Thyroid gland (tissue), 4 donors: ENCODE measurements at regions not wholly inside any gene's neighbourhood (a gene's known extent, or its start where the extent isn't known, plus 50 kb on each side); places are given as distances from the start of the nearest gene placed in this dataset.
A peak's percentile ranks its signal among the peaks of the same experiment; 100 is the strongest.

Experiments
- DNase-seq, 2 donors: peaks; one replicate each; pipeline ENCODE4 v3.0.0-alpha.2; 2019
- H3K27ac ChIP-seq, 3 donors: fragments of 200-600 bp; sonication (generic); 1 replicate in 2 of 3; 2 replicates in 1 of 3; pipeline ENCODE4 v1.5.1; 2016 to 2019; ENCODE audit warnings: mild to moderate bottlenecking in 1 of 3, moderate library complexity in 1 of 3
- H3K27me3 ChIP-seq: fragments of 200-600 bp; sonication (generic); one replicate; pipeline ENCODE4 v1.5.1; 2019
- H3K36me3 ChIP-seq, 2 donors: fragments of 200-600 bp; sonication (generic); one replicate each; pipeline ENCODE4 v1.5.1; 2016 to 2019
- H3K4me1 ChIP-seq, 2 donors: fragments of 200-600 bp; sonication (generic); one replicate each; pipeline ENCODE4 v1.5.1; 2017 to 2019
- H3K4me3 ChIP-seq, 3 donors: fragments of 200-600 bp; sonication (generic); replicated peaks in 1 of 3; 1 replicate in 2 of 3; 2 replicates in 1 of 3; pipeline ENCODE4 v1.5.1; 2016; ENCODE audit warnings: mild to moderate bottlenecking in 1 of 3
- H3K9me3 ChIP-seq: fragments of 200-600 bp; sonication (generic); one replicate; pipeline ENCODE4 v1.5.1; 2017
- POLR2A ChIP-seq, 2 donors: fragments of 450-650 bp; IDR thresholded peaks; one replicate each; pipeline ENCODE4 v1.6.1; 2017; ENCODE audit warnings: antibody characterized with exemption in 2 of 2, mild to moderate bottlenecking in 2 of 2, moderate library complexity in 1 of 2
- WGBS, 2 donors: methylation state at CpG; one replicate each; pipeline ENCODE4 v1.1.5; 2017; 5-methylcytosine and 5-hydroxymethylcytosine counted together
- intact Hi-C: fragments of 100-400 bp; cut with DNase I; formaldehyde crosslinking; loops from one replicate; pipeline ENCODE4 v1.15.1; 2023
- TF ChIP-seq, protein P1 (sequence below), 6 experiments: fragments of 200-600 bp in 3 of 6; fragments of 450-650 bp in 3 of 6; sonication (generic) in 3 of 6; IDR thresholded peaks; one replicate each; pipeline ENCODE4 v1.5.1; 2016 to 2019; ENCODE audit warnings: antibody characterized with exemption in 6 of 6, mild to moderate bottlenecking in 2 of 6, inconsistent platforms in 1 of 6, moderate library complexity in 1 of 6

DNA sequence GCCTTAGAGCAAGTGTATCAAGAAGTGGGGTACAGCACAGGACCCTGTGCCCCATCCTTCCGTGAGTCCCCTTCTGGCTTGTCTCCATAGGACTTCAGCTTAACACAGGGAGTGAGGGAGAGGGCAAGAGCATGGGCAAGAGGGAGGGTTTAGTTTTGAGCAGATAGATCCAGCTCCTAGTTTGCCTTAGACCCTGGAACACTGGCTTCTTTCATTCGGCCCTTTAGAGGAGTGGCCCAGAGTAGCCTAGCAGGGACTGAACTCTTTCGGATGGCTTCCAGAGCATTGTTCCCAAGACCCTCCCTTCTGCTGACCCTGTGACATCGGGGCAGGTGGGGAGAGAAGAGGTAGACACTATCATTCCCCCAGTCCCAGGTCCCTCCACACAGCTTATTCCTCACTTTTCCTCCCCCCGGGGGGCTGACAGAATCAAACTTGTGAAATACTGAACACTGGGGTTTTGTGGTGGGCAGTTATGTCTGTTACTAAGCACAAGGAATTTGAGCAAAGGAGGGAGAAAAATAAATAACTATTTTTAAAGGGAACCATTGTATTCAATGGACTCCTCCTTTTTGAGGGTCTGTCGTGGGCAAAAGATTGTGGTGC, 289.6 kb upstream of the C2CD4B start:
- Histone ChIP-seq H3K4me1 (peaks cover 30 to 38% of the 10 kb centered on the region in 2 donors), H3K27me3 (no peaks in the 10 kb centered on the region), H3K36me3 (no peaks in the 10 kb centered on the region), H3K9me3 (no peaks in the 10 kb centered on the region), H3K4me3 (no peak overlapping the region), H3K27ac (no peak overlapping the region)
- TF ChIP-seq POLR2A (IDR thresholded peaks at IDR 0.05) = no peak
- TF ChIP-seq, protein P1, sequence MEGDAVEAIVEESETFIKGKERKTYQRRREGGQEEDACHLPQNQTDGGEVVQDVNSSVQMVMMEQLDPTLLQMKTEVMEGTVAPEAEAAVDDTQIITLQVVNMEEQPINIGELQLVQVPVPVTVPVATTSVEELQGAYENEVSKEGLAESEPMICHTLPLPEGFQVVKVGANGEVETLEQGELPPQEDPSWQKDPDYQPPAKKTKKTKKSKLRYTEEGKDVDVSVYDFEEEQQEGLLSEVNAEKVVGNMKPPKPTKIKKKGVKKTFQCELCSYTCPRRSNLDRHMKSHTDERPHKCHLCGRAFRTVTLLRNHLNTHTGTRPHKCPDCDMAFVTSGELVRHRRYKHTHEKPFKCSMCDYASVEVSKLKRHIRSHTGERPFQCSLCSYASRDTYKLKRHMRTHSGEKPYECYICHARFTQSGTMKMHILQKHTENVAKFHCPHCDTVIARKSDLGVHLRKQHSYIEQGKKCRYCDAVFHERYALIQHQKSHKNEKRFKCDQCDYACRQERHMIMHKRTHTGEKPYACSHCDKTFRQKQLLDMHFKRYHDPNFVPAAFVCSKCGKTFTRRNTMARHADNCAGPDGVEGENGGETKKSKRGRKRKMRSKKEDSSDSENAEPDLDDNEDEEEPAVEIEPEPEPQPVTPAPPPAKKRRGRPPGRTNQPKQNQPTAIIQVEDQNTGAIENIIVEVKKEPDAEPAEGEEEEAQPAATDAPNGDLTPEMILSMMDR (IDR thresholded peaks at IDR 0.05) = no peak
- WGBS, 2 donors = 89 to 95% methylated on average over 4 to 6 of the region's 6 CpGs
- DNase-seq = no peak
- intact Hi-C loops = no loop called here

DNA sequence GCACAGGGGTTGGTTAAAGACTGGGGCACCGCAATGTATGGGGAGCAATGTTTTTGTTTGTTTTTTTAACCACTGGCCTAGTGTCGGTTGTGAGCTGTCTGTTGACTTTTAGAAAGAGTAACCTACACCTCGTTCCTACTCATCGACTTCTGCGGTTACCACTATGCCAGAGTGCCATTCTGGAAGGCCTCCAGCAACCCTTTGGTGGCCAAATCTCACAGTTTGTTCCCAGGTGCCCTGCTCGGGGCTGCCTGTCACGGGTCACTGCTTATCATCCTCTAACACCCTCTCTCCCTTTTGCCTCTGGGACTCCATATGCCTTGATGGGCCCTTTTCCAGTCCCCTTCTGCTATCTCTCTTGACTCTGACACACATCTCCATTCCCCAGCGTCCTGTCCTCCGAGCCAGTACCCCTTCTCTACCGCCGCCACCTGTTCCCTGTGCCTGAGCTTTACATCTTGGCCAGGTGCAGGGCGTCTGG, 290.4 kb upstream of the C2CD4B start:
- Histone ChIP-seq H3K4me3 (no peak overlapping the region), H3K4me1 (peaks cover 23 to 32% of the 10 kb centered on the region in 2 donors), H3K27me3 (no peaks in the 10 kb centered on the region), H3K9me3 (no peaks in the 10 kb centered on the region), H3K36me3 (no peaks in the 10 kb centered on the region), H3K27ac (no peak overlapping the region)
- intact Hi-C loops = no loop called here
- TF ChIP-seq POLR2A (IDR thresholded peaks at IDR 0.05) = no peak
- TF ChIP-seq, protein P1 (IDR thresholded peaks at IDR 0.05) = no peak
- DNase-seq = peak; percentile 15 to 36
- WGBS, 2 donors = 57 to 60% methylated on average over 11 to 12 of the region's 12 CpGs

DNA sequence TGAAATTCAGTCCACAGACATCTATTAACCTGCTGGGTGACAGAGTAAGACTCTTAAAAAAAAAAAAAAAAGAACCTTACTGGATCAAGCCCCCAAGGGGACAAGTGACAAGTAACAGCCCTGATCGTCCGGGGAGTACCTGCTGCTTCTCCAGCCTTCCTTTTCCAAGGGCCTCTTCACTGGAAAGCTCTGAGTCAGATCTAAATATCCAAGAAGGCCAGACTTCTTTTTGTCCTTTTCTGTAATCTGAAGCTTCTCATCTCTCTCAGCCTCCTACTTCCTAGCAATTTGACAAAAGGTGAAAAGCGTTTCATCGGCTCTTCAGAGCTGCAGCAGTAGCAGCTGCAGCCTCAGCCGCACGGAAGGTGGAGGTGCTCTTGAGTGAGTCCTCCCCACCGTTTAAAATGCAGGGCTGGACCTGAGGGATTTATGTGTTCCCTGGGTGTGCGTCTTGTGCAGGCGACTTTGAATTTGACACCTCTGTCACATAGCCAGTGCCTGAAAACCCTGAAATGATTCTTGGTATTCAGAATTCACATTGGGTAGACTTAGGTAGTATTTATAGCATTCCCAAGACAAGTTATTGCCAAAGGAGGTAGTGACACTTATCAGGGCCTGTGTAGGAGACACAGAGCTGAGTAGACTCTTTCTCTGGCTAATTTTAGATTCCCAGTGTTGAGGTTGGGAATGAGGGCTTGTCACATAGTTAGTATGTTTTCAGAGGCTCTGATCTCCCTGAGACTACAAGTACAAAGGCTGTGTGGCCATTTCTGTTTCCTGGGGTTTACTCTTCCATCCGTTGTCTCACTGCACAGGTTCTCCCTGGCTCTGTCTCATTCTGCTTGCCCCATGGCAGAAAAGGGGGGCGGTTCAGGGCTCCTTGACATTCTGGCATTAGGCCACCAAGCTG, 291.2 kb upstream of the C2CD4B start:
- Histone ChIP-seq H3K4me1 (peaks cover 23 to 32% of the 10 kb centered on the region in 2 donors), H3K36me3 (no peaks in the 10 kb centered on the region), H3K27me3 (no peaks in the 10 kb centered on the region), H3K27ac (no peak overlapping the region), H3K4me3 (no peak overlapping the region), H3K9me3 (no peaks in the 10 kb centered on the region)
- no peak for DNase-seq
- 85 to 86% methylated on average over 11 of the region's 11 CpGs for WGBS, 2 donors
- intact Hi-C loops = no loop called here
- TF ChIP-seq, protein P1 (IDR thresholded peaks at IDR 0.05) = no peak
- TF ChIP-seq POLR2A (IDR thresholded peaks at IDR 0.05) = no peak

DNA sequence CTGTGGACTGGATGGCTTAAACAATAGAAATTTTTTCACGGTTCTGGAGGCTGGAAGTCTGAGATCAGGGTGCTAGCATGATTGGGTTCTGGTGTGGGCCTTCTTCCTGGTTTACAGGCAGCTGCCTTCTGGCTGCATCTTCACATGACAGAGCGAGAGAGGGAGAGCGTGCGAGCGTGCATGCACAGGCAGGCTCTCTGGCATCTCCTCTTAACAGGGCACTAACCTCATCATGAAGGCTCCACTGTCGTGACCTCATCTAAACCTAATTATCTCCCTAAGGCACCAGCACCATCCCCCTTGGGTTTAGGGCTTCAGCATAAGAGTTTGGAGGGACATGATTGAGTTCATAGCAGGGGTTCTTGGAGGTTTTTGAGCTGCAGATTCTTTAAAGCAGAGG, 292.0 kb upstream of the C2CD4B start:
- Histone ChIP-seq H3K27ac (no peak overlapping the region), H3K9me3 (no peaks in the 10 kb centered on the region), H3K4me3 (no peak overlapping the region), H3K27me3 (no peaks in the 10 kb centered on the region), H3K36me3 (no peaks in the 10 kb centered on the region), H3K4me1 (peaks cover 23 to 30% of the 10 kb centered on the region in 2 donors)
- DNase-seq = no peak
- intact Hi-C loops = no loop called here
- WGBS, 2 donors = 82 to 84% methylated on average over 2 to 6 of the region's 6 CpGs
- TF ChIP-seq POLR2A (IDR thresholded peaks at IDR 0.05) = no peak
- TF ChIP-seq, protein P1 (IDR thresholded peaks at IDR 0.05) = no peak

DNA sequence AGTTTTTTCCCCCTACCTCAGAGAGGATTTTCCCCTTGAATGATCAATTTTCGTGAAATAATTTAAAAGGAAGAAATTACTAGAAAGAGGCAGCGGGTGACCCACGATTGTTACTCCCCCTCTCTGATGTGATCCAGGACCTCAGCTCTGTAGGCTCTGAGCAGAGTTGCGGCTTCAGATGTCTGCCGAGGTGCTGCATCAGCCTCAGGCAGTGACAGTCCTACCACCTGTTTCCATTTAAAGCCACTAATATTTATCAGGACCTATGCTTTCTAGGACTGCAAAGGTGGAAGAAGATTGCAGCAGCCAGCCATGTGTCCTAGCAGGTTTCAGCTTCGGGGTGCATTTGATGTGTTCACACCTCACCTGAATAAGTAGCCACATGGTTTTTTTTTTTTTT, 294.8 kb upstream of the C2CD4B start:
- H3K4me3 ChIP-seq = no peak overlapping the region
- H3K4me1 ChIP-seq = peaks cover 18 to 22% of the 10 kb centered on the region in 2 donors
- no peak for TF ChIP-seq POLR2A (IDR thresholded peaks at IDR 0.05)
- TF ChIP-seq, protein P1 (IDR thresholded peaks at IDR 0.05) = no peak
- no peaks in the 10 kb centered on the region for H3K27me3 ChIP-seq
- H3K9me3 ChIP-seq = no peaks in the 10 kb centered on the region
- H3K36me3 ChIP-seq = no peaks in the 10 kb centered on the region
- 90 to 93% methylated on average over 6 of the region's 6 CpGs for WGBS, 2 donors
- intact Hi-C loops = no loop called here
- DNase-seq = no peak
- no peak overlapping the region for H3K27ac ChIP-seq
